Adipocyte (in vitro differentiated cells): ENCODE measurements at regions not wholly inside any gene's neighbourhood (a gene's known extent, or its start where the extent isn't known, plus 50 kb on each side); places are given as distances from the start of the nearest gene placed in this dataset.

Source experiments
- DNase-seq: peaks from one replicate; pipeline ENCODE4 v3.0.0-alpha.2; 2015; ENCODE audit warnings: low read depth
- H3K27me3 ChIP-seq: replicated peaks from 2 replicates; pipeline ENCODE4 v1.7.0; 2013; ENCODE audit warnings: mild to moderate bottlenecking, low read length, moderate library complexity; ENCODE audit not compliant: control insufficient read depth, insufficient read depth
- H3K36me3 ChIP-seq: 2 replicates; pipeline ENCODE4 v1.7.0; 2013; ENCODE audit warnings: low read length, mild to moderate bottlenecking, moderate library complexity; ENCODE audit not compliant: control insufficient read depth, insufficient read depth, severe bottlenecking
- H3K4me1 ChIP-seq: 2 replicates; pipeline ENCODE4 v1.7.0; 2013; ENCODE audit warnings: mild to moderate bottlenecking, low read length, moderate library complexity; ENCODE audit not compliant: control insufficient read depth, insufficient read depth
- H3K4me3 ChIP-seq: 2 replicates; pipeline ENCODE4 v1.7.0; 2013; ENCODE audit warnings: mild to moderate bottlenecking, low read length, moderate library complexity
- H3K9ac ChIP-seq: 2 replicates; pipeline ENCODE4 v1.7.0; 2013; ENCODE audit warnings: mild to moderate bottlenecking, low read length, moderate library complexity
- H3K9me3 ChIP-seq: 2 replicates; pipeline ENCODE4 v1.7.0; 2013; ENCODE audit warnings: mild to moderate bottlenecking, low read length, moderate library complexity; ENCODE audit not compliant: control insufficient read depth

DNA sequence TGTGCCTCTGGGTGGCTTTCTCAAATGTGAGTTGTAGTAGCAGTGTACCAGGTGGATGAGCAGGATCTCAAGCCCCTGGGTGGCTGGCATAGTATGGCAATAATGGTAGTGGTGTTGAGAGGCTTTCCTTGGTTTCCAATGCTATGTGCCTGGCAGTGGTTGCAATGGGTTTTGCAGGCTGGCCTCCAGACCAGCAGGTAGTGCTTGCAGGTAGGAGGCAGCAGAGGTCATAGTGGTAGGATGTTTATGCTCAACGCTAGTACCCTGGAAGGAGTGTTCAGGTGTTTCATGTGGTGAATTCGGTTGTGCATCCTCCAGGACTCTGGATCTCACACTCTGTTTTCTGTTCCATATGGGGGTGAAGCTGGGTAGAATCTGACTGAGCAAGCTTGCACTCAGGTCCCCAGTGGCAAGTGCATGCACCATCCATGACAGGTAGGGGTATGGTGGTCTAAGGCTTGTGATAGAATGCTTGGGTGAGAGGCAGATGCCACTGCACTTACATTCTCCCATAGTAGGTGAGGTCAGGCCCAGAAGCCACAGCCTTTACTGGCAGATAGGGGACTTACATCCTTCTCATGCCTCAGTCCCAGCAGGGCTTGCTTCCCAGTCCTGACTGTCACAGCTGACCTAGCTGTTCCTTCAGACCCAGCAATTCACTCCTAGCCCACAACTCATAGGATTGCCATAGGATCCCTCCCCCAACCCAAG is 410.5 kb upstream of the LRRC7 start:
- DNase-seq = no peak
- no peak overlapping the region for H3K9ac ChIP-seq
- no peaks in the 10 kb centered on the region for H3K27me3 ChIP-seq
- H3K4me3 ChIP-seq = no peak overlapping the region
- no peaks in the 10 kb centered on the region for H3K36me3 ChIP-seq
- no peaks in the 10 kb centered on the region for H3K9me3 ChIP-seq
- no peaks in the 10 kb centered on the region for H3K4me1 ChIP-seq

DNA sequence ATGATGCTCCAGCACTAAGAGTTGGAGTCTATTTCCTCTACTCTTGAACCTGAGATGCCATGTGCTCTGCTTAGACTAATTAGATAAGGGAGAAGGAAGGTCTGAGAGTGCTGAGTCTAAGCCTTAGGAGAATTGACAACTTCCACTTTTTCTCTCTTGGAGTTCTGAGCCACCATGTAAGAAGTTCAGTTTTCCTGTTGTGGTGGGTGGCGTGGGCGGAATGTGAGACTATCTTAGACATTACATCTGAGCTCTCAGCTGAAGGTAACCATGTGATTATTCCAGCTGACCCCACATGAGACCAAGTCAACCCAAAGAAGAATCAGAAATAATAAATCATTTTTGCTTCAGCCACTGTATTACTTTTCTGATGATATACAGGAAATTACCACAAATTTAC is 404.5 kb upstream of the LRRC7 start:
- Histone ChIP-seq H3K4me1 (no peaks in the 10 kb centered on the region), H3K9me3 (no peaks in the 10 kb centered on the region), H3K27me3 (no peaks in the 10 kb centered on the region), H3K36me3 (no peaks in the 10 kb centered on the region), H3K4me3 (no peak overlapping the region), H3K9ac (no peak overlapping the region)
- no peak for DNase-seq

DNA sequence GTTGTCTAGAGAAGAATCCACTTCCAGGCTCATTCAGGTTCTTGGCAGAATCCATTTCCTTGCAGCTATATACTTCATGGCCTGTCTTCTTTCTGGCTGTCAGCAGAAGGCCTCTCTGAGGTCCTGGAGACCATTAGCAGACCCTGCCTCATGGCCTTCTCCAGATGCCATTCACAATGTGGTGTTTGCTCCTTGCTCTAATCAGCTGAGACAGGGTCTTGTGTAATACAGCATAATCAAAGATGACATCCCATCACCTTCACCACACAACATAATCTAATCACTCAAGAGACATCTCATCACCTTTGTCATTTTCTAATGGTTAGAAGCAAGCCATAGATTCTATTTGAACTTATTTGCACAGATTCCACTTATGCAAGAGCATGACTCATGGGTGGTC is 403.9 kb upstream of the LRRC7 start:
- no peak for DNase-seq
- no peaks in the 10 kb centered on the region for H3K4me1 ChIP-seq
- no peaks in the 10 kb centered on the region for H3K36me3 ChIP-seq
- no peaks in the 10 kb centered on the region for H3K9me3 ChIP-seq
- no peaks in the 10 kb centered on the region for H3K27me3 ChIP-seq
- no peak overlapping the region for H3K4me3 ChIP-seq
- no peak overlapping the region for H3K9ac ChIP-seq

DNA sequence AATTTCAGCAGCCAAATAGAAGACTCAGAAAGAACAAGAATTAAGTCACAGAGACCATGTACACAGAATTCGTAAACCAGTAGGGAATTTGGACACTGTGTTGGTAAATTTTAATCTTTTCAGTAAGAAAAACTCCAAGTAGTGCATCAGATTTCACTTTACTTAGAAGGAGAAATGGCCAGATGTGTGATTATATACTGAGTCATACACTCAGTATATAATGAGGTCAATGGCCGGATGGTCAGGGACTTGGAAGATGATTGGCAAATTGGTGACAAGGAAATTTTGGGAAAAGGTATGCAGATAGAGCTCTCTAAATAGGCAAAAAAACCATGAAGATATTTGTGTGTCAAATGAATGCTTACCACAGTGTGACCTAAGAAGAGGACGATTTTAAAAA is 399.8 kb upstream of the LRRC7 start:
- DNase-seq = no peak
- Histone ChIP-seq H3K9me3 (peaks cover 6% of the 10 kb centered on the region), H3K27me3 (no peaks in the 10 kb centered on the region)

DNA sequence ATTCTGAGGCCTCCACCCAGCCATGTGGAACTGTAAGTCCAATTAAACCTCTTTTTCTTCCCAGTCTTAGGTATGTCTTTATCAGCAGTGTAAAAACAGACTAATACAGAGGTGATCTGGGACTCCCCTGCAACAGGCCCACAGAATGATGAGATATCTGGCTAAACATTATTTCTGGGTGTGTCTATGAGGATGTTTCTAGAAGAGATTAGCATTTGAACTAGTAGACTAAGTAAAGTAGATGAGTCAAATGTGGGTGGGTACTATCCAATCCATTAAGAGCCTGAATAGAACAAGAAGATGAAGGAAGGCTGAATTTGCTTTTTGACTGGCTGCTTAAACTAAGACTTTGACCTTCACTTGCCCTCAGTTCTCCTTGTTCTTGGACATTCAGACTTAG is 396.5 kb upstream of the LRRC7 start:
- no peak overlapping the region for H3K4me3 ChIP-seq
- no peaks in the 10 kb centered on the region for H3K27me3 ChIP-seq
- H3K4me1 ChIP-seq = peaks cover 16% of the 10 kb centered on the region
- H3K9me3 ChIP-seq = peaks cover 6% of the 10 kb centered on the region
- no peak overlapping the region for H3K9ac ChIP-seq
- H3K36me3 ChIP-seq = no peaks in the 10 kb centered on the region
- DNase-seq = no peak

More for the DNA sequence above, 399.8 kb upstream of the LRRC7 start:
- Histone ChIP-seq H3K4me3 (no peak overlapping the region), H3K4me1 (peaks cover 15% of the 10 kb centered on the region), H3K36me3 (no peaks in the 10 kb centered on the region), H3K9ac (no peak overlapping the region)

DNA sequence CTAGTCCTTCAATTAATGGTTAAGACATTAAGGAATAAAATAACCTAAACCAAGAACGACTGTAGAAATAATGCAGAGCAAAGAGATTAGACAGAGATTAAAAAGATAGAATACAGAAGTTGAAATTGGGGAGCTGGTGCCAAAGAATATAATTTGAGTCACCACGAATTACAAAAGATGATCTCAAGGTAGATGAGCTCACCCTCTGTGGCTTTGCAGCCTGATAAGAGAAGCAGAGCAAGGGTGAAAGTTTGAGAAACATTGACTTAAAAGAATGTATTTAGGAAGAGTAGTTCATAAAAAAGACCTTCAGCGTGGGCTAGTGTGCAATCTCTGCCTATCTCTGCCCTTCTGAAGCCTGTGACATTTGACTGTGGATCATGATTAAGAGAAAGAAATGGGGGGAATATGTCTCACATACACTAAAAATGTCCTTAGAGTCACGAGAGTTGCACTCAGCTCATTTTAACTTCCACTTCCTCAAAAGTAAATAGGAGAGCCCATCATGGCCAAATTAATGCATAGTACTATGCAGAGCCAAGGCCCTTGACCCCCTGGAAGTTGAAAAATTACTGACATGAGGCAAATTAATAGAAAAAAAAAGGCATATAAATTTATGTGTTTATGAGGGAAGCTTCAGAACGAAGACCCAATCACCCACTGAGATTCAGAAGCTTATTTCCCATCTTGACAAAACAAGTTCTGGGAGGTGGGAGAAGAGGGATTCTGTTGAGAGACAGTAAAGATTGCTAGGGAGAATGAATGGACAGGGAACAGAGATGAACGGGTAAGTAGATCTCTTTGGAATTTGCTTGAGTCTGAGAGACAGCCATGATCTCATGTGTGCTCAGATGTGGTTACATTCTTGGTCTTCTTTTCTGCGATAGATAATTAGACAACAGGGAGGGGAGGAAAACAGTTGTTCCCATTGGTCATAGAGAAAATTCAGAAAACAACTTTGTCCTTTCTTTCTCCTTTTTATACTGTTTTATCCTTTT is 395.4 kb upstream of the LRRC7 start:
- Histone ChIP-seq H3K9ac (no peak overlapping the region), H3K9me3 (peaks cover 6% of the 10 kb centered on the region), H3K4me1 (peaks cover 16% of the 10 kb centered on the region), H3K36me3 (no peaks in the 10 kb centered on the region), H3K27me3 (no peaks in the 10 kb centered on the region), H3K4me3 (peak overlapping the region; percentile 48)
- no peak for DNase-seq

DNA sequence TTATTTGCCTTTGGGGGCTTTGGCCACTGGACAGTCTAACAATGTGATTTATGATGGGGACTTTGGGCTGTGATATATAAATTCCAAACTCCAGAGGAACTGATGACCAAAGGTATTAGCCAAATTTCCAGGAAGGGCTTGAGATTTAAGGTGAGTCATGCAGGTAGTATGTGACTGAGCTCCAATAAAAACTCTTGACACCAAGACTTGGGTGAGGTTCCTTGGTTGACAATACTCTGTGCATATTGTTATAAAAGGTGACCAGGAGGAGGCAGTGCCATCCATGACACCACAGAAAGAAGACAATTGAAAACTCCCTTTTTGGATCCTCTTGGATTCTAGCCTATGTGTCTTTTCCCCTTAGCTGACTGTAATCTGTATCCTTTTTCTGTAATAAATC is 392.7 kb upstream of the LRRC7 start:
- peaks cover 4% of the 10 kb centered on the region for H3K9me3 ChIP-seq
- no peak overlapping the region for H3K9ac ChIP-seq
- peaks cover 16% of the 10 kb centered on the region for H3K4me1 ChIP-seq
- no peak for DNase-seq
- H3K4me3 ChIP-seq = no peak overlapping the region
- no peaks in the 10 kb centered on the region for H3K27me3 ChIP-seq
- no peaks in the 10 kb centered on the region for H3K36me3 ChIP-seq

DNA sequence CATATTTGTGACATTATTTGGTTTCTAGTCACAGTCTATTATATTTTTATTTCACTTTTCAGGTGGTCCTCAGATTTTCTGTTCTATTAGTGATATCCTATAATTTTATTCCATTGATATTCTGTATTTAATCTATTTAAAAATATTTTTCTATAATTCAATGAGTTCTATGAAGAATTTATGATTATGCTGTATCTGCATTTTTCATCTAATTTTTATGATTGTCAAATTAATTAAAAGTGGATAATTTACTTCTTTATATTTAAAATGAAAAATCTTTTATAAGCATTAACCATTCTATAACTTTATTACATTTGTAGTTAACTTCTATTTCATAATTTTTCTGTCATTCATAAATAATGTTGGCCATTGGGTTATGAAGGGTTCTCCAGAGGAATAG is 387.4 kb upstream of the LRRC7 start:
- no peaks in the 10 kb centered on the region for H3K4me1 ChIP-seq
- no peaks in the 10 kb centered on the region for H3K9me3 ChIP-seq
- no peaks in the 10 kb centered on the region for H3K36me3 ChIP-seq
- H3K4me3 ChIP-seq = no peak overlapping the region
- no peak for DNase-seq
- no peaks in the 10 kb centered on the region for H3K27me3 ChIP-seq
- H3K9ac ChIP-seq = no peak overlapping the region

DNA sequence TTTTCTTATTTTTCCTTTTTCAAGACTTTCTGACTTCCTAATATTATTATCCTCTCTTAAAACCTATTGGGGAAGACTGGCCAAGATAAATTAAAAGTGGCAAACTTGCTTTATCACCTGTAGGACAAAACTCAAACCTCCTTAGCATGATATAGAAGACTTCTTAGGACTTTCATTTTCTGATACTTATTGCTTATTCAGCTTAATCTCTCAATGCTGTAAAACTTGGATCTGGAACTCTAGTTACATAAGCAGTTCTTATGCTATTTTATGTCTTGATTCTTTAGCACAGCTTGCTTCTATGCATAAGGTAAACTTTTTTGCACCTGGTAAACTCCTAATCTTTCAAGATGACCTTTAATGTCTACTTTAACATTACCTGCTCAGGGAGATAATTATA is 382.3 kb upstream of the LRRC7 start:
- DNase-seq = no peak
- Histone ChIP-seq H3K9ac (no peak overlapping the region), H3K36me3 (no peaks in the 10 kb centered on the region), H3K27me3 (no peaks in the 10 kb centered on the region), H3K4me1 (no peaks in the 10 kb centered on the region), H3K9me3 (no peaks in the 10 kb centered on the region), H3K4me3 (no peak overlapping the region)

DNA sequence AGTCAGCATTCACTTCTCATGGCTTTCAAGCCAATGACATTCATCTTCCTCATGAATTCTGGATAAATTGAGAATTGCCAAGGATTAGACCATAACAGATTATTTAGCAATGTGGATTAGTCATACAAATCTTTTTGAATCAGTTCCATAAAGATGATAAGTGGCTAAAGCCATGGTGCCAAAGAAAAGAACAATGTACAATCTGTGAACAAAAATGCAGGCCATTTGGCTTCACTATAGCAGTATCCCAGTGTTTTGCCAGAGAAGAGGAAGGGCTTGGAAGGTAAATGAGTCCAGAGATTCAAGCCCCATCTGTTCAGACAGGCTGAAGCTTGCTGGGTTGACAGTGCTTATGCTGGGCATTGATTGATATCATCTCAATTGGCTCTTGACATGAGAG is 376.4 kb upstream of the LRRC7 start:
- Histone ChIP-seq H3K27me3 (no peaks in the 10 kb centered on the region), H3K9me3 (no peaks in the 10 kb centered on the region), H3K9ac (no peak overlapping the region), H3K36me3 (no peaks in the 10 kb centered on the region), H3K4me1 (peaks cover 9% of the 10 kb centered on the region), H3K4me3 (no peak overlapping the region)
- DNase-seq = no peak

DNA sequence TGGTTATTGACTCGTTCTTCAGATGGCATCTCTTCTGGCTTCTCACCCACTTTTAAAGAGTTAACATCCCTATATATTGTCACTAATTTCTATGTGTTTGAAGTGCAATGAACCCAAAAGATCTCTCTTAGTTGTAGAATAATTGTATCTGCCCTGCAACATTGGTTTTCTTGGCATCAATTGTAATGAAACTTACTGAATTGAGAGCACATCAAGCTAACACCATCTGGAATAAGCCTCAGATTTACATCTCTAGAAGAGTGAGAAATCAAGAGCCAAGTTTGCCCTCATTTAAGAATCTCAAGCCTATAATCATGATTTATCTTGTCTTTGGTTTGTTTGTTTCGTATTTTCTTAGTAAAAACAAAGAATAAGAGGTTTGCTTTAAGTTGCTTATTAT is 372.6 kb upstream of the LRRC7 start:
- no peak overlapping the region for H3K9ac ChIP-seq
- no peaks in the 10 kb centered on the region for H3K36me3 ChIP-seq
- H3K9me3 ChIP-seq = no peaks in the 10 kb centered on the region
- no peaks in the 10 kb centered on the region for H3K27me3 ChIP-seq
- peaks cover 9% of the 10 kb centered on the region for H3K4me1 ChIP-seq
- DNase-seq = no peak
- H3K4me3 ChIP-seq = no peak overlapping the region
